Amniotic stem cell (primary cell): ENCODE measurements at regions not wholly inside any gene's neighbourhood (a gene's known extent, or its start where the extent isn't known, plus 50 kb on each side); places are given as distances from the start of the nearest gene placed in this dataset.

Experiments used
- DNase-seq: peaks from one replicate; lab custom pipeline; 2025; lab: John Stamatoyannopoulos, UW

DNA sequence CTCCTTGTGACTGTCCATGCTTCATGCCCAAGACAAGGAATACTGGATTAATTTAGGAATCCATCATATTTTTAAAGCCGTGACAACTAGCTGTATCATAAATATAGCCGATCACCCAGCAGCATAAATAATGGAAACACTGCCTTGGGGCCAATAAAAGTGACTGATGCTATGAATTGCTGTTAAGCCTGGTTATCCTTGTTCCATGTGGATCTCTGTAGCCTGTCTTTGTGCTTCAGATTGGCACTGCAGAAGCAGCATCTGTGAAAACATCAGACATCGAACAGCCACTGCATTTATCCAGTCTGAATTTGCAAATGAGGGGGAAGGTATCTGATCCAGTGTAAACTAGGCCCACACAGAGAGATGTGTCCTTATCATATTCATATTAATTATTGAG lies 1181.8 kb downstream of the SORCS1 start:
- DNase-seq = no peak

DNA sequence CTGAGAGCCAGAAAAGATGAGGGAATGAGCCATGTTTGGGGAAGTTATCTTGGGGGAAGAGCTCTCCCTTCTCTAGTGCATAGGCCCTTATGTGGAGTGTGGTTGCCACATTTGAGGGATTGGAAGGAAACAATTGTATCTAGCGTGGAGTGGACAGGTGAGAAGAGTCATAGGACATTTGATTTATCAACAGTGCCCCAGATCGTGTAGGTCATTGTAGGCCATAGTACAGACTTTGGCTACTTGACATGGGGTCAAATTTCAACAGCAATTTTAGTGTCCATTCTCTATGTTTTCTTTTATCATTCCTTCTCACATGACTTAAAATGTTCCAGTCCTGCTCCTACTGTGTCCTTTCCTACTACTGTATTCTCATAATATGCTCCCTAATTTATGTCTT lies 1182.8 kb downstream of the SORCS1 start:
- DNase-seq = no peak

DNA sequence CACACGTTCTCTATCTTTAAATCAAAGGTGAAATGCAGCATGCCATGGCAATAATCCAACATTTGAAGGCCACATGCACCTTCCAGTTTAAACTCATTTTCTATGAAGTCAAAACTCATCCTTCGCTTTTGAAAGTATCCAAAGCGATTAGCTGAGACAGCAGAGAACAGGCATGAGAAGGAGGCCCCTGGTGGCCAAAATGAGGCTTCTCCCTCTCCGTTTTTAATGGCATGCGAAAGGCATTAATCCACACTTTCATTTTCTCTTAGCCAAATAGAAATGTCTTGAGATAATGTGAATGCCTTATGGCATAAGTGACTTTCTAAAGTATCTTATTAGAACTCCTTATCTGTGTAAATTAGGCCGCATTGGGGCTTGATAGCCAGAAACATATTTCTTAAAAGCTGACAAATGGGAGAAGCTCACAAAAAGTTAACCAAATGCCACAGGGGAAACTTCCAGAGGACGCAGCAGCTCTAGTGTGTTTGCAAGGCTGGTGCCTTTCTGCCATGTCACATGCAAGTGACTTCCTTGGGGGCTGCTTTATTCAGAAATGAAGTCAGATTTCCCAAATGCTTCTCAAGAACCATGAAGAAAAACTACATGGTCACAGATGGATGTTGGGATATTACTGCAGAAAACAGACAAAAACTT lies 1189.6 kb downstream of the SORCS1 start:
- DNase-seq = no peak

DNA sequence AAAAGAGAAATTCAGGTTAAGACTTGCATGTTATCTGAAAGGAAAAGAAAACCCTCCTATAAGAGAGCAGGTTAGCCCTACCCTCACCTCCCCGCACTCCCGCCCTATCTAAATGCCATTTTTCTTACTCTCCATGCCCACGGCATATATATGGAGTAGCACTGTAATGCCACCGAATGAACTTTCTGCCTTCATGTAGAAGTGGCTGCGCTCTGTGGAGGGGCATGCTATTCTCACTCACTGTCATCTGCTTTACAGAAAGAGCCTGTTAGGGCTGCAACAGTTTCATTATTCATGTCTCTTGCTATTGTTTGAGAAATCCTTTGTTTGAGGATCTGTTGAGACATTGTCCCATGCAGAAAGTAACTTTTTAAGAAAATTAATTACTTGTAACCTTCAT lies 1190.6 kb downstream of the SORCS1 start:
- DNase-seq = no peak

DNA sequence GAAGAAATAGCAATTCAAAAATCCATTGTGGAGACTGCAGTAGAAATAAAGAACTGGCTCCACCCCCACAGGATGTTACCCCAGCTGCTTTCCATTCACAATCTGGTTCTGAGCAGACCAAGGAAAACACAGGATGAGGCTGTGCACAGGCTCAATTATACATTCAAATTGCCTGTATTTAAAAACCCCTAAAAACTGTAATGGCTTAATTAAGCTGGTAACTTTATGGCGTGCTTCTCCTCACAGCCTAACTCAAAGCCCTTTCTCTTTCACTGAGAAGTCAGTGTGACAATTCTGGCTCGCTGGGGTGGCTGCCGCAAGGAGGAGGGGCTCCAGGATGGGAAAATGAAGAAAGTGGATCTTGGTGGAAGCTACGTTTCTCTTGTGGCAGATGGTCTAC lies 1191.1 kb downstream of the SORCS1 start:
- no peak for DNase-seq

DNA sequence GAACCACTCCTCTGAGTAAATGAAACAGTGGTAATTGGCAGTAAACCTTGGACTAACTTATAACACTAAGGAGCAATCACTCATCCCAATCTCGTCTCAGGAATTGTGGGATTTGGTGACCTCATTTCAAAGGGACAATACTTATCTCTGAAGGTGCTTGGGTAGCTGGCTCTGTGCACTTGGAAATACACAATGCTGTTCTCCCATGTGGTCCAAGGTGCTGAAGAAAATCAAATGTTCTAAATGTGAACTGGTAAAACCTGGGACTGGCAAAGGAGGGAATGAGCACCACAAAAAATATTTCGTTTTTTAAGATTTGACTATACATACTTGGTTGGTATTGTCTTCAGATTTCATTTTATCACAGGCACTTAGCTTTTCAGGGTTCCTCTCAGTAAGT lies 1193.0 kb downstream of the SORCS1 start:
- DNase-seq = no peak

DNA sequence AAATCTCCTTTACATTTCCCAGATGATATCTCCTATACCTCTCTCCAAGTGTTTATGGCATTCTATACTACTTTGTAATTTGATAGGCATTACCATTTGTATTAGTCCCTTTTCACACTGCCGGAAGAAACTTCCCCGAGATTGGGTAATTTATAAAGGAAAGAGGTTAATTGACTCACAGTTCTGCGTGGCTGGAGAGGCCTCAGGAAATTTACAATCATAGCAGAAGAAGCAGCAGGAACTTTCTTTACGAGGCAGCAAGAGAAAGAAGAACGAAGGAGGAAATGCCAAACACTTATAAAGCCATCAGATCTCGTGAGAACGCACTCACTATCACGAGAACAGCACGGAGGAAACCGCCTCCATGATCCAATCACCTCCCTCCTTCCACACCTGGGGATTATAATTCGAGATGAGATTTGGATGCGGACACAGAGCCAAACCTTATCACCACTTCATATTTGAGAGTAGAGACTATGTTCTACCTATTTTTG lies 1194.6 kb downstream of the SORCS1 start:
- no peak for DNase-seq

DNA sequence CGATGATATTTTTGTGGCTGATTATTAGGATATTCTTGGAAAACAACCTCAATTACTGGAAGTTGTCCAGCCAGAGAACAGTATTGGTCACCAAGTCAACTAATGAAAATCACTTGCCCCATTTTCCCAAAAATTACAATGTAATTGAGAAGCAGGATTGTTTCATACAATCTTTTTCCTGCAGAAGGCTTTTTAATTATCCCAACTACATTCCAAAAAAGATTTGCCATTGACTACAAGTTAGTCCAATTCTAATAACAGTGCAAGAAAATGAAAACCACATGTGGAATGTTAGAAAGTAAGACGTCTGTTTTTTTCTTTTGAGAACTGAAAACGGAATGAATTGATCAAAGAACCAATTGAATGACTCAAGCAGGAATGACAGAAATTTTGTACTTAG lies 1195.8 kb downstream of the SORCS1 start:
- DNase-seq = no peak

DNA sequence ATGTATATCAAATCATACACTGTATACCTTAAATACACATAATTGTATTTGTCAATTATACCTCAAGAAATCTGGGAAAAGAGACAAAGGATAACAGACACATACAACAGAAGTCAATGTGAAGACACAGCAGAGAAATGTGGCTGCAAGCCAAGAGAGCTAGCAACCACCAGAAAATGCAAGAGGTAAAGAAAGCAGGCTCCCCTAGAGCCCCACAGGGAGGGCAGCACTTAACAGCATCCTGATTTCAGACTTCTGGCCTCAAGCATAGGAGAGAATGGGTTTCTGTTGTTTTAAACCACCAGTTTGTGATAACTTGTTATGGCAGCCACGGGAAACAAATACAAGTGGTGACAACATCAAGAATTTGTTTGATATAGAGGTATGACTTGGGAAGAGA lies 1197.2 kb downstream of the SORCS1 start:
- DNase-seq = no peak

DNA sequence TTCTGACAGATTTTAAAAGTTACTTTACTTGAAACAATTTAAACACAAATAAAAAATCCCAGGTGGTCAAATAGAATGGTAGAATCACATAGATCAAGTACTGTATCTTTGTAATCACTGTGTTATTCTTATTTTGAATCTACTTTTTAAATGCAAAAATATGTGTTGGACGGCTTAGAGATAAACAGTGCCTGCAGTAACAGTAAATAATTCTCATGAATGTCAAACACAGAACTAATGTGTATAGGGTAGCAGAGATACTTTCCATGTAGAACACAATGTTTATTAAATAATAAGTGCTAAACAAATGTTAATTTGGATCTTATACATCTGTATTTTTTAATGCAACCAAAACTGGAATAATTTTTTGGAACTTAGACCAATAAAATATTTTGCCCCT lies 1199.4 kb downstream of the SORCS1 start:
- no peak for DNase-seq

DNA sequence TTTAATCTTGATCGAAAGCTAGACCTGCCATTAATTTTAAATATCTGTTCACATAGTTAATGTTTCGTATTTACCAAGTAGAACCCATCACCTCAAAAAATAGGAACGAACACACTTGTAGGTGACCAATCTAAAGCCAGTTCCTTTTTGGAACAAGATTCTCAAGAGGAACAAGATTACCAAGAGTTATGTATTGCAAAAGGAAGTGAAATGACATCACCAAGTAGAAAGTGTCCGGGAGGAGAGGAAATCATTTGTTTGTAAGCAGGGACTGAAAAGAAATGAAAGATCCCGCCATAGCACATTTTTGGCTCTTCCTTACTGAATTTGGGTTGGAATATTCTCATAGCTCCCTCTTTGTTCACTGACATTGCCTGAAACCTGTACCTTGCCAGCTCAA lies 1200.5 kb downstream of the SORCS1 start:
- DNase-seq = no peak

DNA sequence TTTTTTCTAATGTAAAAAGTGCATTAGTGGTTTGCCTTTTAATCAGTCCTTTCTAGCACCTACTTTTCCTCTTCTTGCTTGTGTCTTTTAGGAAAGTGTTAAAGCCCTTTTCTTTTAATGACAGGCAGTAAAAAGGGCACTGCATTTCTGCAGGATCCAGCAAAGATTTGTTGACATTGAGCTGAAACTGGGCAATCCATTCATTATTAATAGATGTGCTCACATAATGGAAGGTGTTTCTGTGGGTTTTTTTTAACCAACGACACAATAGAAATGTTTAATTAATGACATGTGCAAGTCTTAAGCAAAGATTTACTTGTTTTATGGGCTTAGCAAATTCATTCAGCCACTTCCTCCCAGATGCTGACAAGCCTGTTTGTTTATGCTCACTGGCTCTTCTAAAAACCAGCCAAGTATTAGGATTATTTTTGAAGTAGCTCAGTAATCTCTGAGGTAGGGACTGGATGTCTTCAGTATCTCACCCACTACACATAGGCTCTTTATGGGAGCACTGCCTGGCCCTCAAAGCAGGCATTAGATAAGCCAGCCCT lies 1201.1 kb downstream of the SORCS1 start:
- no peak for DNase-seq

DNA sequence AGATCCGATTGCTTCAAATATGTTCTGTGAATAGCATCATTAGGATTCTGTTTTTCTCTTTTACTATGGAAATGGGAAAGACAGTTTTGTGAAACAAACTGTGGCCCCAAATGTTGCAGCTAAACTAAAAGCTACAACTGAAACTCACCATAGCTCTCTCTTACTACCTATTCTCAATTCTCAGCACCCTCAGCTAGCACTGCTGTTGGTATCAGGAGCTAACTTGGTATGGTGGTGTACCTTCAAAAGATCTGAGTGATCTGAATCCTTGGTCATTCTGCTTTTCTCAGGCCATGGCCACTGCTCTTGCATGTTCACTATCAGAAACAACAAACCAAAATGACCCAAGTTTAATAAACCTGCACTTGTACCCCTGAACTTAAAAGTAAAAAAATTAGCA lies 1208.0 kb downstream of the SORCS1 start:
- DNase-seq = no peak

DNA sequence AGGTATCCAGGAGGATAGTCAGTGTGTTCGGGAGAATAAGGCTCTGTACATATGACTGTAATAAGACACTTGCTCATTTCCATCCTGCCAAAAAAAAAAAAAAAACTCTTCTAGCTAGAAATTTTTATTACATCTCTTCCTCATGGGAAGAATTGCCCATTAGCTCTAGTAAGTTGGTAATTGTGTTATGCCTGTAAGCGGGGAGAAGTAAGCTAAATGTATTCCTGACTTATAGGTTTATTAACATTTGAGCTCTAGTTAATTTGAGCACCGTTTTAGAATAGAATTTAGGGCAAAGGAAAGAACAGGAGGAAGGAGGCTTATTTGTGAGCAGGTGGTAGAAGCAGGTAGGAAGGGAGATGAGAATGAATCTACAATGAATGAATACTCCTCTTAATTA lies 1210.6 kb downstream of the SORCS1 start:
- DNase-seq = no peak

DNA sequence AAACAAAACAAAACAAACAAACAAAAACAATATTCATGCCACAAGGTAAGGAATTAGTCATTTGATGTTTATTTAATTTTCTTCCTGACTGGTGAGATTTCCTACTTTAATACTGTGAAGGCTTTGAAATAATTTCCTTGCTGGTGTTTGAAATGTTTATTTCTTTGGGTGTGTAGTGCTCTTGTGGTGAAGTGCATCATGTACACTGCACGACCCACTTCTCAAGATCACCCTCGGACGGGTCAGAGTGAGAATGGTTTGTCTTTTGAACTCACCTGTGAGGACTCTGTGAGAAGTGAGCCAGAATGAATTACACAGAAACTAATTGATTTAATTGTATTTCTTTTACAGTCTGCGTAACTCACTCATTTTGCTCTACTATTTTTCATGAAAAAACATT lies 1211.5 kb downstream of the SORCS1 start:
- no peak for DNase-seq

DNA sequence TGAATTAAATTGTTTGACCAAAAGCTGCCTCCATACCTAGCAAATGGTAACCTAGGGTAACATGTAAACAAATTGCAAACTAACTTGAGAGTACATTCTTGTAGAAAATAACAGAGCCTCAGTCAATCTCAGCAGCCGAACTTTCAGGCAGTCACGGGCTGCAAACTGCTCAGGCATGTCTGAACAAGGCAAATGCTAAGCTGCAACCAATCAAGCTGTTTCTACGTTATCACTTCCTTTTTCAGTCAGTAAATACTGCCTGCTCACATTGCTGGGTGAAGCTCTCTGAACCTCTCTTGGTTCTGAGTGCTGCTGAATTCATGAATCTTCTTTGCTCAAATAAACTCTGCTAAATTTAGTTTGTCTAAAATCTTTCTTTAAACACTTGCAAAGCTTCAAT lies 1212.4 kb downstream of the SORCS1 start:
- DNase-seq = peak; percentile 19

DNA sequence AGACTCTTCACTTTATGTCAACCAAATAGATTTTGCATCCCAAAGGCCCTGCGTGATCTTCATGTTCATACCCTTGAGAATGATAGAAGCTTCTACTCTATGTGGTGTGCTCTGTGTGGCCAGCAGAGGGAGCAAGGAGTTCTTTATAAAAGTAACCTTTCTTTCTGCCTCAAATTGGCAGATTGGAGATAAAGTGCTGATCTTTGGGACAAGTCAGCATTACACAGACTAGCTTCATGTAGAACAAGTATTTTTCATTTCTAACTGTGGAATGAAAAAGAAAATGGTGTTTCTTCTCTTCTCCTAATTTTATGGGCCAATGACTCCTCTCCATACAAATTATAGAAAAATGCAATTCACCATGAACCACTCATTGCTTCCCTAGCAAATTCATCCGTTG lies 1214.1 kb downstream of the SORCS1 start:
- DNase-seq = peak; percentile 15

DNA sequence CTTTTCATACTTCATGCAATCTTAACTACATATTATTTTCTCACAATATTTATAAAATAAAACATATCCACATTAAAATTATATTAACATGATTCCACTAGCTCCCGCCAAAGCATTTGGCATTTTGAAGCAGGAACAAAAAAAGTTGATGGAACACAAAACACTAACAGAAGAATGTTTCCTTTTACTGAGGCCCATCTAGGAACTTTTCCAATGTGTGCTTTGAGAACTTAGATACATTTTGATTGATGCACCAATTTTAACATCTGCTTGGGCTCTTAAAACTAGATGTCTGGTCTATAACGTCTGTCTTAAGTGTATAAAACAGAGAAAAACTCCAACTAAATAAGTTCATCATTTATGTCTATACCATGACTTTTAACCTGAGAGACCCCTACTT lies 1214.8 kb downstream of the SORCS1 start:
- DNase-seq = no peak

DNA sequence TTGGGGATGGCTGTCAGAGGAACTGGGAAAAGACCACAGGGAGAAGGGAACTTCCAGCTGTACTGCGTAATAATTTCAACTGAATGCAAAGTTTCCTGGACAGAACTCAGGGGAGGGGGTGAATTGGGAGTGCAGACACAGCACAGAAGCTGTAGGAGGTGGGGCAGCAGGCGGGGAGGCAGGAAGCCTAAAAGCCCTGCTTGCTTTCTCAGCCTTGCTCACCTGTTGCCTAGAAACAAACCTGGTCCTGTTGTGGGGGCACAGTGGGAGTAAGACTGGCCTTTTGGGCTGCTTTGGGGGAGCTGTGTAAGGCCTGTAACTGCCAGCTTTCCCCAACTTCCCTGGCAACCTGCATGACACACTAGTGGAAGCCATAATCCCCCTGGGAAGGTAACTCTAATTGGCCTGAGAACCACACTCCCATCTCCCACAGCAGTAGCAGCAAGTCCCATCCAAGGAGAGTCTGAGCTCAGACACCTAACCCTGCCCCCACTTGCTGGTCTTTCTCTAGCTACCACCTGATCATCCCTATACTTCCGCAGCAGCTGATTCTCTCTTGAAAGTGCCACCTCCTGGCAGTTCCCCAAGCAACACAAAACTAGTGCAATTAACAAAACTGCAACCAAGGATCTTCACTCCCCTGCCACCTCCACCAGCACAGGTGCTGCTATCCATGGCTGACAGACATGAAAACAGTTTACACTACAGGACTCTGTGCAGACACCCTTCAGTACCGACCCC lies 1239.3 kb downstream of the SORCS1 start:
- DNase-seq = no peak

DNA sequence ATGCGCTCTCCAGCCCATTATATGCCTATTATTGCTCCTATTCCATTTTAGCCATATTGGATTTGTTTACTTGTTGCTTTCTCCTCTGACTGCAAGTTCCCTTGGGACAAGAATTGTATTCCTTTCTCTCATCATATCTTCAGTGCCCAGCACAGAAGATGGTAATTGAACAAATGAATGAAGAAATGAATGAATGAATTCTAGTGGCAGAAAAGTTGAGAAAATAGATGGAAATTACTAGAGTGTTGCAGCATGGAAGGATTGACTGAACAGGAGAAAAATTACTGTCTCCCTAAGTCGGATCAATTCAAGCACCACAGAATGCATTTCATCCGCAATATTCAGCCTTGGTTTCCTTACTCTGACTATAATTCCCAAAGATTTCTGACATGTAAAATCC lies 1243.2 kb downstream of the SORCS1 start:
- DNase-seq = no peak

DNA sequence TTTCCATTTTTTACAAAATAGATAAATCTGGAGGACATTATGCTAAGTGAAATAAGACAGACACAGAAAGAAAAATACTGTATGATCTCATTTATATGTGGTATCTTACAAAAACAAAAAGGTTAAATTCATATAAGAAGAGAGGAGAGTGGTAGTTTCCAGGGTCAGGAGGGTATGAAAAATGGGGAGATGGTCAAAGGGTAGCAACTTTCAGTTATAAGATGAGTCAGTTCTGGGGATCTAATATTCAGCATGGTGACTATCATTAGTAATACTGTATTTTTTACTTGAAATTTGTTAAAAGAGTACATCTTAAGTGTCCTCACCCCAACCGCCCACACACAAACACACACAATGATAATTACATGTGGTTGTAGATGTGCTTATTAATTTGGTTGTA lies 1250.1 kb downstream of the SORCS1 start:
- no peak for DNase-seq

DNA sequence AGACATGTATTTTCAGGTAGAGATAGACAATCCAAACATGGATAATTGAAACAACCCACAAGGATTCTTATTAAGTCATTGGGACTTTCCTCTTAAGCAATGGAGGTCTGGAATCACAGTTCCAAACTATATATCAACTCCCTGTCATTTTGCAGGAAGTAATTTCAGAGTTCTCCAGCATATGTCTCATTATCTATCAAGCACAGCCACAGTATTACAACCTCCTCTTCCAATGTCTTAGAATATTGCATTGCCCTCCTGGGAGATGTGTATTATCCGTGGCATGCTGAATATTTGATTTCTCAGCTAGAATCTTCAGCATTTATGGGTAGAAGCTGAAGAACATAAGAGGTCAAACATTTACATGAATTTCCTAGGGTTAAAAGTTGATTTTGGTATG lies 1255.8 kb downstream of the SORCS1 start:
- DNase-seq = no peak

DNA sequence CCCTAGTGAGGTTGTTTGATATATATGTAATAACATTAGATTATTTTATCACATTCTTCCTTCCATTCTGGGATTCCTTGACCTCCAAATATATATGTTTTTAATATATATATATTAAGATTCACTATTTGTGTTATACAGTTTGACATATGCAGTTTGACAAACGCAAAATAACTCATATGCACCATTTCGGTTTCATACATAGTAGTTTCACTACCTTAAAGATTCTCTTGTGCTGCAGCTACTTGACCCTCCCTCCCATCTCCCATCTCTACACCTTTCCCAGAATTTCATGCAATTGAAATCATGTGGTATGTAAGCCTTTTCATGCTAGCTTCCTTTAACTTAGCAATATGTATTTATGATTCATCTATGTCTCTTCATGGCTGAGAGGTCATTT lies 1244.4 kb downstream of the SORCS3 start:
- no peak for DNase-seq

DNA sequence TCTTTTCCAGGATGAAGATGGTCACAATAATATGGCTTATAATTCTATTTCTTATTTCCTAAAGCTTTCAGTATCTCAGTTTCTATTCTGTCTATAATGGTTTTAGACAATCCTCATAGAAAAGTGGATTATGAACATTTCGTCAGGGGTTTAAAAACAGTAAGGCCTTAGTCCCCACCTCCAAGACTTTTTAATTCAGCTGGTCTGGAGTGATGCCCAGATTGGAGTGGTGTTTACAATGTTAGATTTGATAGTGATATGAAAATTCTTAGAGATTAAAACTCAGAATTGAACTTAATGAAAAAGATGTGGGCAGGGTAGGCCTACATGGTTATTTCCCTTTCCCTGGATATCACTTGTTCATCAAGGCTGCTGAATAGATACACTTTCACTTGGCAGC lies 1238.3 kb downstream of the SORCS3 start:
- no peak for DNase-seq
